ENCODE measurements at regions not wholly inside any gene's neighbourhood (a gene's known extent, or its start where the extent isn't known, plus 50 kb on each side); places are given as distances from the start of the nearest gene placed in this dataset.
"Not testable (repeated sequence)": the region's sequence is repeated elsewhere in the genome, so short reads cannot be mapped to it uniquely, and the experiment has no call there.

DNA sequence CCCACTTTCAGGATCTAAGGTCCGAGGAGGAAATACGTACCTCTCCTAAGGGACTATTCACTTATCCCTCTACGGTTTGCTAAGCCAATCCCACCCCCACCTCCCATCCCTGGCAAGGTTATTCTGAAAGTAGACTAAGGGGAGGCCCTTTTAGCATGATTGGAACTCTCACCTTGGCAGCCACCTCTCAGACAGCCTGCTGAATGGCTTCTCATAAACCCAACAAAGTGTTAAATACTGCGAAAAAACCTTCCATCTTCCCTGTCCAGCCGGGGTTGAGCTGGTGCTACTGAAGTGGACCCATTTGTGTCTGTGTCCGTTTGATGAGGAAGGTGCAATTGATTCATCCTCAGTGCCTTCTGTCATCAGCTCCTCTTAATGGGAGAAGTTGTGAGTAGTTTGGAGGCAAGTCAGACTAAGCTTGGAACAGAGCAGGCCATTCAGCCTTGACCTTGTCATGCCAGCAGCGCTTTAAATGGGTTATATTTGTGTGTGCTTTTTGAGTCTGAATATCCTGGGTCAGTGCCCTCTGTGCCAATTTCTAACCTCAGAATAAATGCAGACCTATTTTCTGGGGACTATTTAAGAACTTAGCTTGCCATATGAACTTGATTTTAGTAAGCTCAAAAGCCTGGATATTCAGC, 476.3 kb upstream of the ZNF608 start:
- no peak for DNase-seq

DNA sequence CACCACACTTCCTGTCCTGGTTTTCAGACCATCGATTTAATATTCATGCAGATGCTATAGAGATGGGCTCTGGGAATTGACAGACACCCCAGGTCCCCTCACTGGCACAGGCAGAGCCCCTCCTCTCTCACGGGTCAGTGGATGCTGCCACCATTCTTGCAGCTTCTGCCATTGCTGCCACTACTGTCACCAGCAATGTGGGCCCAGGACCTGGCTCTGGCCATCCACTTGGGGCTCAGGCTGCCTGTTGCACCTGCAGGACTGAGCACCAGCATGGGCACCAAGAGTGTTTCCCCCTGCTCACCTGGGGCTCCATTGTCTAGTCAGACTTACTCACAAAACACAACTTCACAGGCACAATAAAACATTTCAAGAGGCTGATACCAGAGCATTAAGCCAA, 479.0 kb upstream of the ZNF608 start:
- no peak for DNase-seq

DNA sequence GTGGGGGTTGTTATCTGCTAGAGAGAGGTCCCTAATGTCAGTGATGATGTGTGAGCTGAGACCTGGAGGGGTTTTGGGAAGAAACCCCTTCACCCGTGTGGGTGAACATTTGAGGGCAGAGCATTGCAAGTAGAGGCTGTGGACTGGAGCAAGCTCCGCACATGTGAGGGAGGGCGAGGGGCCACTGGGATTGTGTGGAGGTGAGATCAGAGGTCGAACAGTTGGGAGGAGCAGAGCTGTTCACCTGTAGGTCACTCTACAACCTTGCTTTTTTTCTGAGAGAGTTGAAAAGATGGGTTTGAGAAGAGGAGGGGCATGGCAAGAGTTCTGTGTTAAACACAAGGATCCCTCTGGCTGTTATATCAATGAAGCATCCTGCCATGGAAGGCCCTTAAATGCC, 480.4 kb upstream of the ZNF608 start:
- DNase-seq = no peak

DNA sequence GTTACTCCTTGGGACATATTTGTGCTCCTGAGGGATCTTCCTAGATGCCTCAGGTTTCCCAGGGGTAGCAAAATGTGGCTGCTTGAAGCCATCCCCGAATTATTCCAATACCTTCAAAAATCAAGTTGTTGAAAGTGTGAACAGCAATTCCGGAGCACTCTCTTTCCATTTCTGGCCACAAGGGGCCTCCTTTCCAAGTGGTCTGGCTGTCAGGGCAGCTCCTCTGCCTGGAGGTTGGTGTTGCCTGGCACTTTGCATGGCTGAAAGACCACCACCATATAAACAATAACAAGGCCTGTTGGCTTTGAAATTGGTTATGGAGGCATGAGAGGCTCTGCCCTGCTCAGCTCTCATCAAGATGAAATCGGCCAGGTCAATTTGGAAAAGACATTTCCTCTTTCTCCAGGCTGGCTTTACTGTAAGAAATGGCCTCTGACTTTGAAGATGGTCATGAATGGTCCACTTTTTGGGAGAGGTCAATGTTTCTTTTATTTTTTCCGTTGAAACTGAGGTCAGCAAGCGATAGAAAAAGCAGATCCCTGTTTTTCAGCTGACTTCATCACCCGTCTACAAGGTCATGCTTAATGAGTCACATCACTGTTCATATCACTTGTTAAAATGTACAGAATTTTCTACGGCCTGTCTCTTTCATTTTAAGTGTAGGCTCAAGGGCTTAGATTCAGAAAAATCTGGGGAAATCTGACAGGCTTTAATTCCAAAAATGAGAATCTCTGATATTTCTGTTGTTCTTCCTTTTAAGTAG, 481.1 kb upstream of the ZNF608 start:
- DNase-seq = no peak

DNA sequence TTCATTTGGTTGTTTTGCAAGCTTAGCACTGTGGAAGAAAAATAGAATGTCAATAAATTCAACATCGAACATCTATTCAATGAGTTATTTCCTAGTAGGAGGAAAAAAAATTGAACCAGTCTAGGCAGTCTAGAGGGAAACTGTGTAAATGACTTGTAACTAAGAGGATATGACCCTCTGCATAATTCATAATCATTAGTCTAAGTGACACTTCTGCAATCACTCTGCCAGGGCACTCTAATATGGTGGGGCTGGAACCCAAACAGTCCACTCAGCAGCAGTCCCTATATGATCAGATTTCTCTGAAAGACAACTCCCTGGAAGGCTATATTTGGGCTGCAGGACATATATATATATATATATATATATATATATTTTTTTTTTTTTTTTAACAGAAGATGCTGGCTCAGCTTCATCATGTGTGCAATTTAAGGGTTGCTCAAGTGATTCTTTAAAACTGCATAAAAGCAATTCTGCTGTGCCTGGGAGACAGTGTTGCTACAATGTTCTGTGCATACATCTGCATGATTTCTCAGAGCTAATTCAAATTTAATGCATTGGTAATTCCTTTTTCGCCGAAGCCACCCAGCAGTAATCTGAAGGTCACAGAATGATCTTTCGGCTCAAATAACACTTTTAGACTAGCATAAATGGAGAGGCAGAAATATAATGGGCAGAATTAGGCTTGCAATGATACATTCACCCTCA, 482.1 kb upstream of the ZNF608 start:
- DNase-seq = no peak

DNA sequence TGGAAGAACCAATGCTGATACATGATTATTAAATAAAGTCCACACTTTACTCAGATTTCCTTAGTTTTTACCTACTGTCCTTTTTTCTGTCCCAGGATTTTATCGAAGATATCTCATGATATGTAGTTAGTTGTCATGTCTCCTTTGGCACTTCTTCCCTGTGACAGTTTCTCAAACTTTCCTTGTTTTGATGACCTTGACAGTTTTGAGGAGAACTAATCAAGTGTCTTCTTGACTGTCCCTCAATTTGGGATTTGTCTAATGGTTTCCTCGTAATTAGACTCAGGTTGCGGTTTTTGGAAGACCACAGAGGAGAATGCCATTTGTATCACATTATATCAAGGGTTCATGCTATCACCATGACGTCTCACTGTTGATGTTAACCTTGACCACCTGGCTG, 483.1 kb upstream of the ZNF608 start:
- DNase-seq = no peak

DNA sequence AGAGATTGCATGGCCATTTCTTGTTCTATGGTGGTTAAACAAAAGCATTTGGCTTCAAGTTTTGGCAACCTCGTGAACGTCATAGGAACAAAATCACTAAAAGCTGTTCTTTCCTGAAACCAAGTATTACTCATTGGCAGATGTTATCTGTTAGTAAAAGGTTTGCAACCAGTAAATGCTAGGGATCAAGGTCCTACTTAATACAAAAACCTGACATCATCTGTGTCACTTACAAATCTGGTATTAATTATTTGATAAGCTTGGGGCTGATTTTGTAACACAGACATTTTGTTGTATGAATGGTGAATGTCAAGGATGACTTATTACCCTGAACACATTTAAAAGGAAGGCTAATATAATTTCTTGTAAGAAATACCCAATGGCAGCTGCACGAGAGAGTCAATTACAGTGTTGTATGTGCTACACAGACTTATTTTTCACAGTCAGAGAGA, 486.4 kb upstream of the ZNF608 start:
- DNase-seq = no peak

DNA sequence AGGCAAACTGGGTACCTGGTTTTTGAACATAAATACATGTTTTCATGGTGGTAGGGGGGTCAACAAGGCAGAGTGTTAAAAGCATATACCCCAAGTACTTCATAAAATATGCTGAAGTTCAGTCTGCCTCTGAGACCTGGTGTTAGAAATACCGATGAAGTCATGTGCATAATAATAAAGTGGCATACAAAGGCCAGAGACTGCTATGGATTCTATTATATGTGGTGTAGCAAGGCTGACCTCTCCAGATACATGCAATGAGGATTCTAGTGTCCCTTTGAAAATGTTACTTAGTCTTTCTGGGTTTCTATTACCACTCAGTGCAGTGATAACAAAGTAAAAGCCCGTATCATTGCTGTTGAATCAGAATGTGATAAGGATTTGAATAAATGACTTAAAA, 487.5 kb upstream of the ZNF608 start:
- no peak for DNase-seq

DNA sequence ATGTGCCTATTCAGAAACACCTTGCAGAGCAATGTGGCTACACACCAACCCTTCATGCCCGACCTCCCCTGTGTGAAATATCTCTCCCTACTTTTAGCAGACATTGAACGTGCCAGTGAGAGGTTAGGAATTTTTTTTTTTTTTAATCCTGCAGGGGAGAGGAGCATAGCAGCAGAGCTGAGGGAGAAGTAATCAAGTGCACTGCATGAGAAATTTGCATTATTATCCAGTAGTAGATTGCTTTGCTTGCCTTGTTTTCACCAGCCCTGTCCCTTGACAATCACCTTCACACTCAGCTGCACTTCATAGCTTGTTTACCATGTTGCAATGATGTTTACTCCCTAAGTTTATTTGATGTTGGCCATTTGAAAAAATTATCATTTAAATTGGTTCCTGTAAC, 489.6 kb upstream of the ZNF608 start:
- no peak for DNase-seq

DNA sequence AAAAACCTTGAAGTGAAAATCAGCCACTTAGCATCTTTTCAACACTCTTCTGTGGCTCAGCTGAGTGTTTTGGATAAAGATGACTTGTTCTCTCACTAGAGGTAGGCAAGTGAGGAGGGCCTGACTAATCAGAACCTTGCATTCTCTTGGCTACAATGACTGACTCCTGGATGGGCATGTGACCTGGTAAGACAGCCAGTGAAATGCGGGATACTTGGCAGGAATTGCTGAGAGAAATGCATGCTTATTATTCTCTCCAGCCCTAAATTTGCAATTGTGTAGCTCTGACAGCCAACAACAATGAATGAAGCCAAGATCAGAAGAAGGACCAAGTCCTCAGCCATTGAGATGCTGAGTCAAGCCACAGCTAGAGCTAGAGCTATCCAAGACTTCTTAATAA, 490.5 kb upstream of the ZNF608 start:
- no peak for DNase-seq

DNA sequence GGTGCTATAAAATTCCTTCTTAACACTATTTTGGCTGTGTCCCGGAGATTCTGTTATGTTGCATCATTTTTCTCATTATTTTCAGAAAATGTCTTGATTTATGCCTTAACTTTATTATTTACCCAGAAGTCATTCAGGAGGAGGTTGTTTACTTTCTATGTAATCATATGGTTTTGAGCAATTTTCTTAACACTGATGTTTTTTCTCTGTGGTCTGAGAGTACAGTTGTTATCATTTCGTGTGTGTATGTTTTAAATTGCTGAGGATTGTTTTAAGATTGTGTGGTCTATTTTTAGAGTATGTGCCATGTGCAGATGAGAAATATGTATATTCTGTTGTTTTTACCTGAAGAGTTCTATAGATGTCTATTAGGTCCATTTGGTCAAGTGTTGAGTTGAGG, 498.1 kb upstream of the ZNF608 start:
- DNase-seq = no peak

DNA sequence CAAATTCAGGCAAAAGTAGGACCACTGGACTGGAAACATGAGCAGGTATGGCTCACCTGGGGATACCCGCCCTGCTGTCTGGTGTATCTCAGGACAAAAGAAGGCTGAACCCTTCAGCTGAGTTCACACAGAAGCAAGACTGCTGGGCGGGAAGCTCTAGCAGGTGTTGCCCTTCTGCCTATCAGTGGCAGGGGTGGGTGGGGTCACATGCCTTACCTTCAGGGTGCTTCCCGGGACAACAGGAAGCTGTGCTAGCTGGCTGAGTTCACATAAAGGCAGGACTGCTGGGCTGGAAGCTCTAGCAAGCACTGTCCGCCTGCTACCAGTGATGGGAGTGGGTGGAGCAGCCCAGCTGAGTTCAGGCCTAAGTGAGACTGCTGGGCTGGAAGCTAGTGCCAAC, 498.8 kb upstream of the ZNF608 start:
- no peak for DNase-seq

DNA sequence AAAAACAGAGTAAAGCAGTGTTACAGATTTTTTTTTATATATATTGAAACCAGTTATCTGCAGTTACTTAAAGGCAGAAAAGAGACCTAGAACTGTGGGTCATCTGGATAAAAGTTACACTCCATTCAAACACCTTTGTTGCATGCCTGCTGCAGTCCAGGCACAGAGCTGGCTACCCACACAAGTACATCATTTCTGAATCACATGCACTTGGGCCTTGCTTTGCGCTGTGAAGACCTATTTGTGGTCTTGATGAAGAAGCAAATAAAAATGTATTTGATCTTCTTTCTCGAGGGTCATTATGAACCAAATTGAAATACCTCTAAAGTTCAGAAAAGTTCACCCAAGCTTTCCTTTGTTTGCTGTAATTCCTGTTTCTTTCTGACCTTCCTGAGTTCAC, 503.0 kb upstream of the ZNF608 start:
- DNase-seq = no peak

DNA sequence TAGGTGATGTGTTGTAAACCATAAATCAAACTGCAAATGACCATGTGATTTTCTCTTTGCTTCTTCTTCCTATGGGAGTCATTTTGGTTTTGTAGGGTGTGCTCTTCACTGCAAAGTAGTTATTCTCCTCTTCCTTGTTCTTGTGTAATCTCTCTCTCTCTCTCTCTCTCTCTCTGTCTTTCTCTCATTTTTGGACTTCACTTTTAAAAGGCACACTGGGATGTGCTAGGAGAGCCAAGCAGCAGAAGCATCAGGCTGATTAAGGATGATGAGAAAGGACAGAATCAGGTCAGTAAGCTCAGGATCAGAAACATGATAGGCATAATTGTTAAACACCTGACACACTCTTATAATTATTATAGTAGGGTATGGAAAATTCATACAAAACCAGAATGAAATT, 505.3 kb upstream of the ZNF608 start:
- no peak for DNase-seq

DNA sequence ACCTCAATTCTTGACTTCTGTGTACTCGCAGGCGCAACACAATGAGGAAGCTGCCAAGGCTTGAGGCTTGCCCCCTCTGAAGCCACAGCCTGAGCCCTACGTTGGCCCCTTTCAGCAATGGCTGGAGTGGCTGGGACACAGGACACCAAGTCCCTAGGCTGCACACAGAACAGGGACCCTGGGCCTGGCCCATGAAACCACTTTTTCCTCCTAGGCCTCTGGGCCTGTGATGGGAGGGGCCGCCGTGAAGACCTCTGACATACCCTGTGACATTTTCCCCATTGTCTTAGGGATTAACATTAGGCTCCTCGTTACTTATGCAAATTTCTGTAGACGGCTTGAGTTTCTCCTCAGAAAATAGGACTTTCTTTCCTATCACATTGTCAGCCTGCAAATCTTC, 507.2 kb upstream of the ZNF608 start:
- not testable (repeated sequence) for DNase-seq

DNA sequence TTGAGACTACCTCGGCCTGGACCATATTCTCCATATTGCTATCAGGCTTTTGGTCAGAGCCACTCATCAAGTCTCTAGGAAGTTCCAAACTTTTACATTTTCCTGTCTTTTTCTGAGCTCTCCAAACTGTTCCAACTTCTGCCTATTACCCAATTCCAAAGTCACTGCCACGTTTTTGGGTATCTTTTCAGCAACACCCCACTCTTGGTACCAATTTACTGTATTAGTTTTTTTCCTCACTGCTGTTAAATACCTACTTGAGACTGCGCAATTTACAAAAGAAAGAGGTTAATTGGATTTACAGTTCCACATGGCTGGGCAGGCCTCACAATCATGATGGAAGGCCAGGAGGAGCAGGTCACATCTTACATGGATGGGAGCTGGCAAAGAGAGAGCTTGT, 507.8 kb upstream of the ZNF608 start:
- DNase-seq = no peak

DNA sequence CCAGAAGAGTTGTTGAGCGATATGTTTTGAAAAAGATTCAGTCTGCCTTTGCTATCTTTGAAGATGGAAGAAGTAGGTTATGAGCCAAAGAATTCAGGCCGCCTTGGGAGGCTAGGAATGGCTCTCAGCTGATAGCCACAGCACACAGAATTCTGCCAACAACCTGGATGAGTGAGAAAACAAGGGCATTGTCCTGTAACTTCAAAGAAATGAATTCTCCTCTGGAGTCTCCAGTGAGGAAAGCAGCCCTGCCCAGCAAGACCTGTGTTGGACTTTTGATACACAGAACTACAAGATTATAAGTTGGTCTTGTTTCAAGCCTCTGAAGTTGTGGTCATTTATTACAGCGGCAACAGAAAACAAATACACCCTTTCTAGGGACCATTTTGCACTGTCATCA, 509.9 kb upstream of the ZNF608 start:
- no peak for DNase-seq

DNA sequence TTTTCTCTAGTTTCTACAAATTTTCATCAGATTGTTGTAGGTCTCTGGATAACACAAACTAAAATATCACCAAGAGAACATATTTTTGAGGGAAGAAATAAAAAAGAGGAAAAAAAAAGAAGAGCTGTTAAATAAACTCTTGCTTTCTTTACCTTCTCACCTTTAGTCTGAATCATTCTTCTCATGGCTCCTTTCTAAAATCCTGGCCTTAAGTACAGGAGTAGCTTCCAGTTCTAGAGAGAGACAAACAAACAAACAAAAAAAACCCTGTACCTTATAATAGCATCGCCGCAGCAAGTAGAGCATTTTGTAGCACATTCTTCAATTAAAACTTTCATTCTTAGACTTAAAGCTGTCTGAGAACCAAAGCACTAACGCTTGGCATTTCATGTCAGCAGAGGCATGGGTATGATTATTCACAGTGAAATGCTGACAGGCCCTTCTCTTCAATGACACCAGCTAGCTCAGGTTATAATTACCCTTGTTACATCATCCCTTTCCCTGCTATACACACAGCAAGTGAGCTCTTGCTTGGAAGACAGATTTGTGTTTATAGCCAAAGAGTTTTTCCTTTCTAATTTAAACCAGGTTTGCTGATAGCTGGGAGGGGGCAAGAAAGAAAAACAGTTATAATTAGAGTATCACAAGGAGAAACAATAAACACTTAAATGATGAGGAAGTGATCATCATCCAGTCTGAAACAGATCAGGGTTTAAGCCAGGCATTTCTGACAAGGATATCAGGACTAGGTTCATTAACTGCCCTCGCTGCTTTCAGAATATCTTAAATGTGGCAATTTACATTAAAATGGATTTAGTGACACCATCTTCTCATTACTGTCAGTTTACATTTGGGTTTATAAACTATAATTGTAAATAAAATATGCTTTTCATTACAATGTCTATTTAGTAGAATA, 510.9 kb upstream of the ZNF608 start:
- no peak for DNase-seq

DNA sequence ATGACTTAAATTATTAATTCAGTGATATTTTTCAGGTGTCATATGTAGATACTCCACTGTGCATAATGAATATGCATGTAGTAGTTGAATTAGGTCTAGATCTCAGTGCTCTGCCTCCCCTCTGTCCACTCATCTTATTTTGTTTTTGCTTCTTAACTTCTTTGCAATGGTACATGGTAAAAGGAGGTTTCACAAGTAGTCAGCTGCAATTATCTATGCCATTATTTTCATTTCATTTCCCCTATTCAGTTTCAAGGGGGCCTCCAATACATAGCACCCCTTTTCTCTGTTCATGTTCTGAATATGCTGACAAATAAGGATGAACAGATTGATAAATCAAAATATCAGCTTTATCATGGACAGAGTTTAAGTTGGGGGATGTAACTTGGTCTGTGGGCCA, 511.6 kb upstream of the ZNF608 start:
- DNase-seq = no peak

DNA sequence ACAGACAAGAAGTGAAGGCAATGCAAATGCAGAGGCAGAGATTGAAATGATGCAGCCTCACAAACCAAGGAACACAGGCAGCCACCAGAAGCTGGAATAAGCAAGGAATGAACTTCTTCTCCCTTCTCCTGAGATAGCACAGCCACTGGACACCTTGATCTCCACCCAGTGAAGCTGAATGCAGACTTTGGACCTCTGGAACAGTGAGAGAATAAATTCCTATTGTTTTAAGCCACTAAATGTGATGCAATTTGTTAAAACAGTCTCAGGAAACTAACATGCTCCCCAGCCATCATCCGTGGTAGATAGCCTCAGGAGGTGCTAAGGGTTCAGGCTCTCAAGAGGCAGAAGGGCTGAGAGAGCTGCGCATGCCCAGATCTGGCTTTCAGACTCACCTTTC, 512.2 kb upstream of the ZNF608 start:
- no peak for DNase-seq

DNA sequence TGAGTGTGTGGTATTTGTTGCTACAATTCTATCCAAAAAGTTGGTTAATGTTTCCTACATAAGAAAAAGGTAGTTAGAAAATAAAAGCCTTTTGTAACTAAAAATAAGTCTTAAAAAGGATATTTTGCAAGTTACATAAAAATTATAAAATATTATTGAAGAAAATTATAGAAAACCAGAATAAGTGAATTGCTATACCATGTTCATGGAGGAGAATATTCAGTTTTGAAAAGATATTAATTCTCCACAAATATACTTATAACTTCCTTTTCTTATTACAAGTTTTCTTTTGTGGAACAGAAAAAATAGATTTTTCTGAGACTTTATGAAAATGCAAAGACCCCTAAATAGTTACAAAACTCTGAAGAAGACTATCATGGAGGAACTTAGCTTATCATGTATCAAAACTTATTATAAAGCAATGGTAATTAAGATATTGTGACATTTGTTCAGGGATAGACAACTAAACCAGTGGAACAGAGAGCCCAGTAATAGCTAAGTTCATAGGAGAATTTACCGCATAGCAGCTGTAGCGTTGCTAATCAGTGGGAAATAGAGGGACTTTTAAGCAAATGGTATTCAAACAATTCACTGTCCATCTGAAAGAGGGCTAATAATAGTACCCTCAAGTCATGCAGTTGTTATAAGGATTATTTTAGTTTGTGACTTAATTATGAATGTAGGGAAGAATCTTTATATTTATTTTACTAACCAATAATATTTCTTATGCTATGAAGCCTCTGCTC, 515.2 kb upstream of the ZNF608 start:
- no peak for DNase-seq

DNA sequence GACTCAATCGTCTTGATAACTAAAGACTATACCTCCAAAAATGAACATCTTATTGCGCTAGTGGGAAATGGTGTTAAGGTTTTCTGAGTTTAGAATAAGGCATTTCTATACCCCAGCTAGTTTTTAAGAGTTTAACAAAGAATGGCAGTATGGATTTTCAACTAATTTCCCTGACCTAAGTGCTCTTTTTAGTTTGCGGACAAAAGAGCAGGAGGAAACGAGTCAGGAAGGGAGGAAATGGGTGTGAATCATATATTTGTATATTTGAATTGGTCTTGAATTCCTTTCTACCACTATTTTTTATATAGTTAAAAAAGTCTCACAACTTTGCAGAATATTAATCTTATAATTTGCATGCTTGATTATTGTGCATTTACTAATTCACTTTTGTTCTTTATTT, 516.3 kb upstream of the ZNF608 start:
- no peak for DNase-seq
